ENCODE measurements at regions not wholly inside any gene's neighbourhood (a gene's known extent, or its start where the extent isn't known, plus 50 kb on each side); places are given as distances from the start of the nearest gene placed in this dataset.

GRCh38 chr14:83913476-83913875 lies 1616.5 kb upstream of the FLRT2 start:
- TF ChIP-seq MYBL2 (CRISPR knock-in tag; IDR thresholded peaks at IDR 0.05) (no peak), NFE2L1 (CRISPR knock-in tag; IDR thresholded peaks at IDR 0.05) (no peak), CTCF (IDR thresholded peaks at IDR 0.05) (no peak)

All from WTC11 (cell line).